MCF 10A (cell line): ENCODE measurements at regions not wholly inside any gene's neighbourhood (a gene's known extent, or its start where the extent isn't known, plus 50 kb on each side); places are given as distances from the start of the nearest gene placed in this dataset.
"Not testable (repeated sequence)": the region's sequence is repeated elsewhere in the genome, so short reads cannot be mapped to it uniquely, and the experiment has no call there.

Experiments used
- BruUV-seq: library from RNA; stranded (reverse); fragments of 400-500 nt; replicated peaks from 2 replicates; lab custom pipeline; 2021; lab: Mats Ljungman, UMichigan
- CTCF ChIA-PET: fragments of 300-600 bp; sonication (Branson Sonifier 250); formaldehyde crosslinking; extraction: SDS; loops from one replicate; lab custom pipeline; 2021; ENCODE audit warnings: antibody characterized with exemption, inconsistent platforms; lab: Yijun Ruan, JAX
- POLR2A ChIA-PET: fragments of 300-600, 350-650 bp; sonication (Branson Sonifier 250); formaldehyde crosslinking; extraction: SDS; loops from one replicate; lab custom pipeline; 2020; ENCODE audit warnings: antibody characterized with exemption, inconsistent platforms; lab: Yijun Ruan, JAX
- DNase-seq: peaks from one replicate; pipeline ENCODE4 v3.0.0-alpha.2; 2018; ENCODE audit not compliant: unreplicated experiment
- H3K27ac Mint-ChIP-seq: one replicate; pipeline ENCODE4 v1.8.0; 2022; ENCODE audit warnings: mild to moderate bottlenecking, low read depth, mixed read lengths; ENCODE audit not compliant: unreplicated experiment
- H3K27me3 Mint-ChIP-seq: one replicate; pipeline ENCODE4 v1.8.0; 2022; ENCODE audit warnings: mixed read lengths; ENCODE audit not compliant: insufficient read depth, unreplicated experiment
- H3K36me3 Mint-ChIP-seq: one replicate; pipeline ENCODE4 v1.8.0; 2022; ENCODE audit warnings: mild to moderate bottlenecking, moderate library complexity, mixed read lengths; ENCODE audit not compliant: insufficient read depth, unreplicated experiment
- H3K4me1 Mint-ChIP-seq: one replicate; pipeline ENCODE4 v1.8.0; 2022; ENCODE audit warnings: mixed read lengths; ENCODE audit not compliant: insufficient read depth, unreplicated experiment
- H3K4me3 Mint-ChIP-seq: one replicate; pipeline ENCODE4 v1.8.0; 2022; ENCODE audit warnings: mild to moderate bottlenecking, moderate library complexity, mixed read lengths; ENCODE audit not compliant: unreplicated experiment
- H3K9me3 Mint-ChIP-seq: one replicate; pipeline ENCODE4 v1.8.0; 2022; ENCODE audit warnings: mixed read lengths; ENCODE audit not compliant: unreplicated experiment
- intact Hi-C: fragments of 100-400 bp; cut with micrococcal nuclease; formaldehyde crosslinking; loops from 2 replicates; pipeline ENCODE4 v1.14.1; 2022
- TF ChIP-seq, protein P1 (sequence below): fragments of 200-600 bp; IDR thresholded peaks from one replicate; pipeline ENCODE4 v1.8.0; 2022; ENCODE audit warnings: antibody characterized with exemption, mild to moderate bottlenecking; ENCODE audit not compliant: unreplicated experiment

GRCh38 chr3:81989274-81989673, 227.8 kb upstream of the GBE1 start:
- CTCF ChIA-PET = interaction anchor here (1.1 to 1.2 kb wide), 2 partner anchors 8 to 687 kb away, joined by 4 read pairs; no protein-coding TSS in a partner anchor
- no peak overlapping the region for H3K27ac Mint-ChIP-seq
- no TSS peak for BruUV-seq
- POLR2A ChIA-PET = no interaction called here
- no peaks in the 10 kb centered on the region for H3K9me3 Mint-ChIP-seq
- H3K4me1 Mint-ChIP-seq = no peaks in the 10 kb centered on the region
- H3K4me3 Mint-ChIP-seq = no peak overlapping the region
- H3K36me3 Mint-ChIP-seq = no peaks in the 10 kb centered on the region
- no peak for DNase-seq
- intact Hi-C loops = no loop called here
- TF ChIP-seq, protein P1, sequence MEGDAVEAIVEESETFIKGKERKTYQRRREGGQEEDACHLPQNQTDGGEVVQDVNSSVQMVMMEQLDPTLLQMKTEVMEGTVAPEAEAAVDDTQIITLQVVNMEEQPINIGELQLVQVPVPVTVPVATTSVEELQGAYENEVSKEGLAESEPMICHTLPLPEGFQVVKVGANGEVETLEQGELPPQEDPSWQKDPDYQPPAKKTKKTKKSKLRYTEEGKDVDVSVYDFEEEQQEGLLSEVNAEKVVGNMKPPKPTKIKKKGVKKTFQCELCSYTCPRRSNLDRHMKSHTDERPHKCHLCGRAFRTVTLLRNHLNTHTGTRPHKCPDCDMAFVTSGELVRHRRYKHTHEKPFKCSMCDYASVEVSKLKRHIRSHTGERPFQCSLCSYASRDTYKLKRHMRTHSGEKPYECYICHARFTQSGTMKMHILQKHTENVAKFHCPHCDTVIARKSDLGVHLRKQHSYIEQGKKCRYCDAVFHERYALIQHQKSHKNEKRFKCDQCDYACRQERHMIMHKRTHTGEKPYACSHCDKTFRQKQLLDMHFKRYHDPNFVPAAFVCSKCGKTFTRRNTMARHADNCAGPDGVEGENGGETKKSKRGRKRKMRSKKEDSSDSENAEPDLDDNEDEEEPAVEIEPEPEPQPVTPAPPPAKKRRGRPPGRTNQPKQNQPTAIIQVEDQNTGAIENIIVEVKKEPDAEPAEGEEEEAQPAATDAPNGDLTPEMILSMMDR = no peak
- H3K27me3 Mint-ChIP-seq = no peaks in the 10 kb centered on the region

DNA sequence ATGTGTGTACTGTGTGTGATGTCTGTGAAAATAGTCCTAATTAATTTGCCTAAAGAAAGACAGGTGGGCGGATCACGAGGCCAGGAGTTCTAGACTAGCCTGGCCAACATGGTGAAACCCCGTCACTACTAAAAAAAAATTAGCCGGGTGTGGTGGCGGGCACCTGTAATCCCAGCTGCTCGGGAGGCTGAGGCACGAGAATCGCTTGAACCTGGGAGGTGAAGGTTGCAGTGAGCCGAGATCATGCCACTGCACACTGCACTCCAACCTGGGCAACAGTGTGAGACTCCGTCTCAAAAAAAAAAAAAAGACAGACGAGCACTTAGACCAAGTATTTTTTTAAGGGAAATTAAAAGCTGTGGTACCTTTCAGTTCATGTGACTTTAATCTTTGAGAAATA, 226.0 kb upstream of the GBE1 start:
- H3K4me3 Mint-ChIP-seq, H3K9me3 Mint-ChIP-seq, DNase-seq, H3K4me1 Mint-ChIP-seq, POLR2A ChIA-PET, intact Hi-C loops, BruUV-seq, H3K36me3 Mint-ChIP-seq, H3K27ac Mint-ChIP-seq, H3K27me3 Mint-ChIP-seq: not testable (repeated sequence)
- CTCF ChIA-PET = interaction anchor here (0.6 to 1.3 kb wide), 3 partner anchors 8 to 89 kb away, joined by 3 to 9 read pairs (median 3); no protein-coding TSS in a partner anchor

GRCh38 chr3:81985996-81986723, 224.7 kb upstream of the GBE1 start:
- H3K27me3 Mint-ChIP-seq = no peaks in the 10 kb centered on the region
- TF ChIP-seq, protein P1 = no peak
- H3K4me3 Mint-ChIP-seq = no peak overlapping the region
- peaks cover 3% of the 10 kb centered on the region for H3K4me1 Mint-ChIP-seq
- no peak for DNase-seq
- intact Hi-C loops = no loop called here
- ChIA-PET POLR2A (no interaction called here), CTCF (interaction anchor here (0.7 to 1.3 kb wide), 3 partner anchors 9 to 76 kb away, joined by 3 to 9 read pairs (median 5); no protein-coding TSS in a partner anchor)
- H3K27ac Mint-ChIP-seq = no peak overlapping the region
- BruUV-seq = no TSS peak
- H3K9me3 Mint-ChIP-seq = no peaks in the 10 kb centered on the region
- no peaks in the 10 kb centered on the region for H3K36me3 Mint-ChIP-seq

DNA sequence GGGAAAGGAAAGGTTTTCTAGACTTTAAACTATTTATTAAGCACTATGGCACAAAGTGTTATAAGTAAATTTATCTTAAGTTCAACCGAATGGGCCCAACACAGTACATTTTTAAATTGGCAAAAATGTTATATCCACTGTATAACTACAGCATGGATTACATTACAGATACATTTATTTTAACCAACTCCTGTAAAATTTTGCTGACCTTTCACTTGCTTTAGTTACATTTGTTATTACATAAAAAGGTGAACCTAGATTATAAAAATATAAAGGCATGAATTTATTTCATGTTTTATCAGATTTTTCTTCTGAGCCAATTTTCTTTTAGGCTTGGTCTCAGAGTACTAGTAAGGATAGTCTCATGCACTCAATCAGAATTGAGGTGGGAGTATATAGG, 221.9 kb upstream of the GBE1 start:
- intact Hi-C loops = no loop called here
- no peaks in the 10 kb centered on the region for H3K36me3 Mint-ChIP-seq

More for the DNA sequence above, 221.9 kb upstream of the GBE1 start:
- no peak for DNase-seq
- no peak overlapping the region for H3K4me3 Mint-ChIP-seq
- BruUV-seq = no TSS peak
- ChIA-PET POLR2A (no interaction called here), CTCF (no interaction called here)
- H3K4me1 Mint-ChIP-seq = peaks cover 6% of the 10 kb centered on the region
- H3K27ac Mint-ChIP-seq = no peak overlapping the region
- TF ChIP-seq, protein P1 = no peak
- H3K9me3 Mint-ChIP-seq = no peaks in the 10 kb centered on the region
- H3K27me3 Mint-ChIP-seq = no peaks in the 10 kb centered on the region
